Gastrocnemius medialis (tissue), 4 donors: ENCODE measurements at regions not wholly inside any gene's neighbourhood (a gene's known extent, or its start where the extent isn't known, plus 50 kb on each side); places are given as distances from the start of the nearest gene placed in this dataset.

Experiments
- CTCF ChIP-seq, 5 experiments: fragments of 450-650 bp in 3 of 5; fragments of 200-600 bp in 2 of 5; sonication (generic) in 2 of 5; IDR thresholded peaks in 4 of 5; conservative IDR thresholded peaks in 1 of 5; 1 replicate in 4 of 5; 2 replicates in 1 of 5; pipeline ENCODE4 v1.5.1; 2016 to 2019; ENCODE audit warnings: antibody characterized with exemption in 5 of 5, mild to moderate bottlenecking in 3 of 5, moderate library complexity in 3 of 5
- POLR2A ChIP-seq, 2 donors: fragments of 450-650 bp; IDR thresholded peaks; one replicate each; pipeline ENCODE4 v1.6.1; 2017; ENCODE audit warnings: antibody characterized with exemption in 2 of 2, mild to moderate bottlenecking in 2 of 2, moderate library complexity in 2 of 2

GRCh38 chr11:112786886-112787530 lies 174.2 kb upstream of the NCAM1 start:
- TF ChIP-seq CTCF (IDR thresholded peaks at IDR 0.05 in 4 of 5, conservative IDR thresholded peaks at IDR 0.05 in 1 of 5) (no peak), POLR2A (IDR thresholded peaks at IDR 0.05) (no peak)
